HFF-Myc (cell line): ENCODE measurements at regions not wholly inside any gene's neighbourhood (a gene's known extent, or its start where the extent isn't known, plus 50 kb on each side); places are given as distances from the start of the nearest gene placed in this dataset.
"Not testable (repeated sequence)": the region's sequence is repeated elsewhere in the genome, so short reads cannot be mapped to it uniquely, and the experiment has no call there.

Source experiments
- DNase-seq: peaks from one replicate; pipeline ENCODE4 v3.0.0-alpha.2; 2011; ENCODE audit warnings: low read depth; ENCODE audit errors: extremely low read depth
- H3K4me3 ChIP-seq: replicated peaks from 2 replicates; pipeline ENCODE4 v1.5.1; 2011; ENCODE audit warnings: low read depth, mild to moderate bottlenecking, control low read depth, low read length
- CTCF ChIP-seq: IDR thresholded peaks from 2 replicates; pipeline ENCODE4 v1.5.1; 2012; ENCODE audit warnings: mild to moderate bottlenecking, low read depth, low read length, control low read depth; ENCODE audit errors: missing control alignments

GRCh38 chr6:22124756-22125155 lies 172.1 kb downstream of the PRL start:
- TF ChIP-seq CTCF = no peak
- DNase-seq = no peak
- no peak overlapping the region for H3K4me3 ChIP-seq

GRCh38 chr6:22126910-22127309 lies 169.9 kb downstream of the PRL start:
- DNase-seq = no peak
- no peak for TF ChIP-seq CTCF
- H3K4me3 ChIP-seq = no peak overlapping the region

GRCh38 chr6:22129751-22130150 lies 167.1 kb downstream of the PRL start:
- no peak overlapping the region for H3K4me3 ChIP-seq
- no peak for TF ChIP-seq CTCF
- DNase-seq = no peak

- TF ChIP-seq CTCF = no peak
- DNase-seq = no peak
- no peak overlapping the region for H3K4me3 ChIP-seq
Measured at GRCh38 chr6:22132656-22133055, 164.2 kb downstream of the PRL start.

- H3K4me3 ChIP-seq = no peak overlapping the region
- DNase-seq = no peak
- no peak for TF ChIP-seq CTCF
Measured at GRCh38 chr6:22133357-22133756, 163.5 kb downstream of the PRL start.

- TF ChIP-seq CTCF = no peak
- no peak overlapping the region for H3K4me3 ChIP-seq
Measured at GRCh38 chr6:22134308-22134707, 162.5 kb downstream of the PRL start.

GRCh38 chr6:22135395-22135794 lies 161.4 kb downstream of the PRL start:
- no peak overlapping the region for H3K4me3 ChIP-seq
- no peak for DNase-seq
- no peak for TF ChIP-seq CTCF

More at GRCh38 chr6:22134308-22134707, 162.5 kb downstream of the PRL start:
- no peak for DNase-seq

- not testable (repeated sequence) for DNase-seq, H3K4me3 ChIP-seq
Measured at GRCh38 chr6:22140736-22141135, 156.1 kb downstream of the PRL start.
